ENCODE measurements at regions not wholly inside any gene's neighbourhood (a gene's known extent, or its start where the extent isn't known, plus 50 kb on each side); places are given as distances from the start of the nearest gene placed in this dataset.

DNA sequence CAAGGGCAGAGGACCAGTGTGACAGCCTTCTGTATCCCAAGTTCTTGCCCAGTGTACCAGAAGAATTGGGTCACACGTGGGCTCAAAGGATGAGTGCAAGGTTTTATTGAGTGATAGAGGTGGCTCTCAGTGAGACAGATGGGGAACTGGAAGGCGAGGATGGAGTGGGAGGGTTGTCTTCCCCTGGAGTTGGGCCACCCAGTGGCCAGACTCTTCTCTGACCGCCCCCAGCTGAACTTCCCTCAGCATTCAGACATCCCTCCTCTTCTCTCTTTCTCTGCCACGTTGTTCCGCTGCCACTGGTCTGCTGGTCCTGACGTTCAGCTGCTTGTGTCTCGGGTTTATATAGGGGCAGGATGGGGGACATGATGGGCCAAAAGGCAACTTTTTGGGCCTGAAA lies 150.1 kb upstream of the IVNS1ABP start:
- no peak for TF ChIP-seq SP1 (IDR thresholded peaks at IDR 0.05)
- TF ChIP-seq TARDBP (IDR thresholded peaks at IDR 0.05) = no peak
- no peak for TF ChIP-seq NFRKB (IDR thresholded peaks at IDR 0.05)
- TF ChIP-seq BHLHE40 (IDR thresholded peaks at IDR 0.05; ENCODE audit: borderline replicate concordance) = no peak
- TF ChIP-seq HDGF (IDR thresholded peaks at IDR 0.05; ENCODE audit: borderline replicate concordance) = no peak
- TF ChIP-seq ZNF384 (IDR thresholded peaks at IDR 0.05) = no peak
